K562 (cell line): ENCODE measurements at regions not wholly inside any gene's neighbourhood (a gene's known extent, or its start where the extent isn't known, plus 50 kb on each side); places are given as distances from the start of the nearest gene placed in this dataset.

Experiments used
- ATAC-seq: fragments of 200-7000 bp; cut with Tn5 transposase; 3 replicates; pipeline ENCODE4 v1.9.1; 2020; ENCODE audit warnings: moderate library complexity
- BruUV-seq: library from RNA; stranded (reverse); fragments of 400-500 nt; replicated peaks from 2 replicates; lab custom pipeline; 2021; lab: Mats Ljungman, UMichigan
- CTCF ChIA-PET: fragments of 300-600 bp; formaldehyde crosslinking; extraction: SDS; loops from one replicate; lab custom pipeline; 2021; ENCODE audit warnings: low intra/inter-chr PET ratio; lab: Yijun Ruan, JAX
- POLR2A ChIA-PET: fragments of 300-600, 350-650 bp; sonication (Branson Sonifier 250); formaldehyde crosslinking; extraction: SDS; loops from one replicate; lab custom pipeline; 2021; ENCODE audit warnings: antibody characterized with exemption, inconsistent platforms; lab: Yijun Ruan, JAX
- DNase-seq, 4 experiments: peaks; one replicate each; pipeline versions ENCODE4 v3.0.0 to v3.0.0-alpha.2; 2011 to 2018; ENCODE audit warnings: low spot score in 3 of 4, mixed read lengths in 3 of 4; ENCODE audit errors: extremely low read depth in 1 of 4
- FAIRE-seq: peaks from 2 replicates; lab custom pipeline; 2011; peaks lifted over from hg19 to GRCh38; lab: Jason Lieb, UNC
- H2AFZ ChIP-seq: 2 replicates; pipeline ENCODE4 v1.6.0; 2011; ENCODE audit warnings: low read depth, low read length, control low read depth, inconsistent platforms
- H3K27ac ChIP-seq: fragments of 200-600 bp; 3 replicates; pipeline ENCODE4 v1.8.0; 2011; ENCODE audit warnings: low read depth, mild to moderate bottlenecking, control low read depth, inconsistent platforms, low read length, moderate library complexity, mixed read lengths; ENCODE audit errors: extremely low read depth
- H3K27me3 ChIP-seq, 2 experiments: fragments of 300-600 bp in 1 of 2; 2 replicates in 1 of 2; 3 replicates in 1 of 2; pipeline versions ENCODE4 v1.6.0 to v1.8.0; 2011; ENCODE audit warnings: inconsistent platforms in 2 of 2, low read length in 2 of 2, mild to moderate bottlenecking in 1 of 2, mixed read lengths in 1 of 2, moderate library complexity in 1 of 2; ENCODE audit not compliant: control insufficient read depth in 2 of 2, insufficient read depth in 2 of 2
- H3K36me3 ChIP-seq: fragments of 300-600 bp; 3 replicates; pipeline ENCODE4 v1.8.0; 2011; ENCODE audit warnings: mild to moderate bottlenecking, low read length, inconsistent platforms; ENCODE audit not compliant: control insufficient read depth, insufficient read depth
- H3K4me1 ChIP-seq, 2 experiments: fragments of 200-600 bp in 1 of 2; replicated peaks in 1 of 2; 2 replicates in 1 of 2; 3 replicates in 1 of 2; pipeline versions ENCODE4 v1.5.1 to v1.8.0; 2011; ENCODE audit warnings: inconsistent platforms in 2 of 2, low read length in 2 of 2, mild to moderate bottlenecking in 1 of 2, mixed read lengths in 1 of 2, moderate library complexity in 1 of 2; ENCODE audit not compliant: control insufficient read depth in 2 of 2, insufficient read depth in 2 of 2
- H3K4me2 ChIP-seq: 2 replicates; pipeline ENCODE4 v1.6.1; 2011; ENCODE audit warnings: low read length, control low read depth, inconsistent platforms, mixed read lengths; ENCODE audit not compliant: insufficient read depth
- H3K4me3 ChIP-seq: fragments of 200-600 bp; sonication (generic), shearing (Covaris generic); 2 replicates; pipeline ENCODE4 v1.5.1; 2016; ENCODE audit warnings: control low read depth, inconsistent platforms
- H3K79me2 ChIP-seq: fragments of 200-600 bp; 3 replicates; pipeline ENCODE4 v1.8.0; 2011; ENCODE audit warnings: low read length, inconsistent platforms; ENCODE audit not compliant: control insufficient read depth, insufficient read depth
- H3K9ac ChIP-seq, 2 experiments: 2 replicates each; pipeline versions ENCODE4 v1.6.0 to v1.6.1; 2011; ENCODE audit warnings: low read depth in 2 of 2, low read length in 2 of 2, control low read depth in 1 of 2, inconsistent platforms in 1 of 2, mild to moderate bottlenecking in 1 of 2, mixed read lengths in 1 of 2; ENCODE audit not compliant: insufficient read depth in 1 of 2
- H3K9me1 ChIP-seq: one replicate; pipeline ENCODE4 v1.6.0; 2011; ENCODE audit warnings: inconsistent platforms, mild to moderate bottlenecking, low read length, moderate library complexity; ENCODE audit not compliant: control insufficient read depth, insufficient read depth
- H3K9me3 ChIP-seq: replicated peaks from 2 replicates; pipeline ENCODE4 v1.5.1; 2011; ENCODE audit warnings: low read depth, low read length, inconsistent platforms; ENCODE audit not compliant: control insufficient read depth, insufficient read depth
- H4K20me1 ChIP-seq: replicated peaks from 2 replicates; pipeline ENCODE4 v1.6.1; 2011; ENCODE audit warnings: low read length, inconsistent platforms, mixed read lengths; ENCODE audit not compliant: control insufficient read depth, insufficient read depth
- DLX4 ChIP-seq: fragments of 250-450 bp; sonication (Bioruptor Pico); IDR thresholded peaks from 2 replicates; pipeline ENCODE4 v1.6.1; 2021; ENCODE audit warnings: mild to moderate bottlenecking
- ELF2 ChIP-seq: fragments of 250-450 bp; sonication (Bioruptor Pico); IDR thresholded peaks from 2 replicates; pipeline ENCODE4 v1.5.0; 2021; ENCODE audit warnings: mild to moderate bottlenecking
- ETV5 ChIP-seq: sonication (generic); formaldehyde crosslinking; IDR thresholded peaks from 2 replicates; pipeline ENCODE4 v1.4.0; 2020; ENCODE audit warnings: low read depth, mild to moderate bottlenecking, missing genetic modification reagents
- HDAC6 ChIP-seq: IDR thresholded peaks from 2 replicates; pipeline ENCODE4 v1.6.1; 2012; ENCODE audit warnings: low read depth, mild to moderate bottlenecking, control low read depth, inconsistent platforms, low read length, moderate library complexity
- IRF1 ChIP-seq: sonication (generic); formaldehyde crosslinking; IDR thresholded peaks from 2 replicates; pipeline ENCODE4 v1.8.0; 2022; ENCODE audit warnings: missing genetic modification reagents, mild to moderate bottlenecking, borderline replicate concordance
- MYNN ChIP-seq, 2 experiments: sonication (generic); formaldehyde crosslinking in 1 of 2; IDR thresholded peaks; 2 replicates each; pipeline versions ENCODE4 v1.5.0 to v1.6.1; 2016 to 2020; ENCODE audit warnings: antibody characterized with exemption in 1 of 2, missing genetic modification reagents in 1 of 2
- SOX6 ChIP-seq: fragments of 450-650 bp; IDR thresholded peaks from 2 replicates; pipeline ENCODE4 v1.6.1; 2014; ENCODE audit warnings: mild to moderate bottlenecking
- TAF1 ChIP-seq: IDR thresholded peaks from 2 replicates; pipeline ENCODE4 v1.6.1; 2011; ENCODE audit warnings: mild to moderate bottlenecking, low read length, moderate library complexity; ENCODE audit not compliant: insufficient read depth, control insufficient read depth, severe bottlenecking; ENCODE audit errors: extremely low read depth
- TRIM24 ChIP-seq, 2 experiments: fragments of 450-650 bp; IDR thresholded peaks; 2 replicates each; pipeline ENCODE4 v1.6.1; 2016
- ZNF511 ChIP-seq: sonication (generic); formaldehyde crosslinking; IDR thresholded peaks from 2 replicates; pipeline ENCODE4 v1.8.0; 2022; ENCODE audit warnings: mild to moderate bottlenecking, missing genetic modification reagents
- WGBS: fragments of 100-300 bp; shearing (Covaris generic); methylation state at CpG from one replicate; pipeline ENCODE4 v1.1.6; 2016; ENCODE audit warnings: low coverage, mixed read lengths; ENCODE audit not compliant: insufficient coverage; ENCODE audit errors: missing lambda C conversion rate; 5-methylcytosine and 5-hydroxymethylcytosine counted together
- in situ Hi-C: fragments of 300-500 bp; cut with MboI; formaldehyde crosslinking; loops from 4 replicates; pipeline ENCODE4 v1.15.0; 2018; ENCODE audit warnings: inconsistent platforms, mixed read lengths
- intact Hi-C: fragments of 100-400 bp; cut with micrococcal nuclease; formaldehyde crosslinking; loops from 2 replicates; pipeline ENCODE4 v1.14.2; 2022
- TF ChIP-seq, protein P1 (sequence below): fragments of 450-650 bp; formaldehyde crosslinking; conservative IDR thresholded peaks from 2 replicates; pipeline ENCODE4 v1.4.0; 2022; ENCODE audit warnings: mild to moderate bottlenecking, missing genetic modification characterization
- TF ChIP-seq, protein P2 (sequence below): fragments of 250-450 bp; sonication (Bioruptor Pico); IDR thresholded peaks from 2 replicates; pipeline ENCODE4 v1.5.0; 2021; ENCODE audit warnings: mild to moderate bottlenecking, moderate library complexity

- TF ChIP-seq TRIM24 (IDR thresholded peaks at IDR 0.05): no peak
- no peak for TF ChIP-seq IRF1 (CRISPR knock-in tag)
- TF ChIP-seq, protein P1, sequence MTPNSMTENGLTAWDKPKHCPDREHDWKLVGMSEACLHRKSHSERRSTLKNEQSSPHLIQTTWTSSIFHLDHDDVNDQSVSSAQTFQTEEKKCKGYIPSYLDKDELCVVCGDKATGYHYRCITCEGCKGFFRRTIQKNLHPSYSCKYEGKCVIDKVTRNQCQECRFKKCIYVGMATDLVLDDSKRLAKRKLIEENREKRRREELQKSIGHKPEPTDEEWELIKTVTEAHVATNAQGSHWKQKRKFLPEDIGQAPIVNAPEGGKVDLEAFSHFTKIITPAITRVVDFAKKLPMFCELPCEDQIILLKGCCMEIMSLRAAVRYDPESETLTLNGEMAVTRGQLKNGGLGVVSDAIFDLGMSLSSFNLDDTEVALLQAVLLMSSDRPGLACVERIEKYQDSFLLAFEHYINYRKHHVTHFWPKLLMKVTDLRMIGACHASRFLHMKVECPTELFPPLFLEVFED (CRISPR knock-in tag): no peak
- TF ChIP-seq TAF1: no peak
- TF ChIP-seq DLX4: no peak
Observed at GRCh38 chr7:17523813-17524739, 225.6 kb downstream of the AHR start (continued).

DNA sequence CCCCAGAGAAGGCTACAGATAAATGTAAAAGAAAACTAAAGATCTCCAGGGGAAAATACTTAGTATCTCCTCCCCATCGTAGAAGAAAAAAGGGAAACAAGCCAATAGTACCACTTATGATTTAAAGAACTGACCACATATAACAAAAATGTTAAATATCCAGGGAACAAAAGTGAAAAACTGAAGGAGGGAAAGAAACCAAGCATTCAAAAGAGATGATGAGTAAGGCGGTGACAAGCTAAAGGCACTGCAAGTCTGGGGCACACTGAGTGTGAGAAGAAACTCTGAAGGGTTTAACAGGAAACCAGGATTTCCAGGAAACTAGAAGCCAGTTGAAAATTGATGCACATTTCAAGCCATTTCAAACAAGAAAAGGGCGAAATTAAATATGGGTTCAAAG is 226.3 kb downstream of the AHR start:
- POLR2A ChIA-PET: no interaction called here
- in situ Hi-C loops: no loop called here
- H3K9me3 ChIP-seq: no peaks in the 10 kb centered on the region
- H3K9me1 ChIP-seq: no peaks in the 10 kb centered on the region
- no peaks in the 10 kb centered on the region for H4K20me1 ChIP-seq
- H2AFZ ChIP-seq: no peak overlapping the region
- WGBS: 0% methylated on average over 3 of the region's 3 CpGs
- H3K9ac ChIP-seq: no peak overlapping the region
- H3K27ac ChIP-seq: no peak overlapping the region
- no peak for ATAC-seq
- no peaks in the 10 kb centered on the region for H3K4me1 ChIP-seq
- intact Hi-C loops: no loop called here
- no peaks in the 10 kb centered on the region for H3K79me2 ChIP-seq
- FAIRE-seq: no peak
- no peaks in the 10 kb centered on the region for H3K36me3 ChIP-seq
- no peaks in the 10 kb centered on the region for H3K27me3 ChIP-seq
- CTCF ChIA-PET: no interaction called here
- no peak for DNase-seq
- H3K4me3 ChIP-seq: no peak overlapping the region
- no TSS peak for BruUV-seq
- no peak overlapping the region for H3K4me2 ChIP-seq
- TF ChIP-seq ZNF511 (no peak), ETV5 (no peak), SOX6 (no peak), ELF2 (CRISPR knock-in tag) (no peak), HDAC6 (no peak), MYNN (IDR thresholded peaks at IDR 0.05) (no peak), MYNN (CRISPR knock-in tag; IDR thresholded peaks at IDR 0.05) (no peak)
- TF ChIP-seq, protein P2, sequence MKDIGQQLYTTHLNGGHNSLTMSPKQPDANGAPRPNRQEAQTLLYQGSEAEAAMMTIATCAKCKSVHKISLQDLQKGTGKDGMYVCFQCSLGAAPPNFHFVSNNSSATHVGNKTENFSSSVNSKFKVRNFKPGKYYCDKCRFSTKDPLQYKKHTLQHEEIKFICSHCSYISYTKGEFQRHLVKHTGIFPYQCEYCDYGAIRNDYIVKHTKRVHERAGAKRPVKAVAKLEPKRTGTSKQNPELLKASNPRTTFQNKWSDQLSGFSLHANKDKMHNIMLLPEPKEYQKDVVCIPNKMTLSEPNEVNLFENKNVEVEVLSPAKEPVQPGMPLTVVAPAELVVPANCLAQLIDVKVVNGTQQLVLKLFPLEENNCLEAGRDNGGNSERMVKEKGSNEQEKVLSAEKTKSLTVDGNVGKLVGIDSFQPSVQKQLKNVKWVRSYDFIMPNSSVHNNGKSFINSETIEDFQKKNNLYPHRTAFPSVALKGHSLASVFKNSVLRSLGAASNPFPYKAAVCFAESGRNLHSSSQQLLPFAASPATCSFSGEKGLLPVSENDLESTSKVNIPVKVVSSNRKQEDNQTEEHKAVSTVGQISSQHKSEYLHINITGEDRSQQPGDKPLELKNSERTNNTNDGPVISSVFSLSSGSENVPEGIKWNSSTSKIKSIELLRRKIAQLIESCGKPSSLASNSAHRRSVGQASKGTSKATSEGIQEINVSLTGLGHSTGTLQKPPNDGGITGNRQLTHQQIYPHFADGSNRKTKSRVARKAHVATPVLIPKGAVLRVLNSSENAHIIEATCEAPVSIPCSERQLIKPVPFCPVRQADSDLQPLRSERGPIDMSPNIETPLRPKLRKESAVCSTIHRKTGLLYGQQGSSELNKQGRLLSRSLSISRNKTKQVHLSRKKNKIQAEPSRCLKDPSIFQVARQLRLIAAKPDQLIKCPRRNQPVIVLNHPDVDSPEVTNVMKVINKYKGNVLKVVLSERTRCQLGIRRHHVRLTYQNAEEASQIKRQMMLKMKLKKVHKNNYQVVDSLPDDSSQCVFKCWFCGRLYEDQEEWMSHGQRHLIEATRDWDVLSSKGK (CRISPR knock-in tag): no peak
